Transverse colon (tissue), 3 donors: ENCODE measurements at regions not wholly inside any gene's neighbourhood (a gene's known extent, or its start where the extent isn't known, plus 50 kb on each side); places are given as distances from the start of the nearest gene placed in this dataset.

ENCODE experiments used
- CTCF ChIP-seq, 5 experiments: fragments of 200-600 bp in 3 of 5; fragments of 450-650 bp in 2 of 5; sonication (generic) in 3 of 5; IDR thresholded peaks; 1 replicate in 2 of 5; 2 replicates in 3 of 5; pipeline ENCODE4 v1.5.1; 2016 to 2017; ENCODE audit warnings: antibody characterized with exemption in 5 of 5, inconsistent platforms in 3 of 5, mild to moderate bottlenecking in 2 of 5, moderate library complexity in 1 of 5
- EP300 ChIP-seq: sonication (generic); formaldehyde crosslinking; IDR thresholded peaks from one replicate; pipeline ENCODE4 v1.6.1; 2017; ENCODE audit warnings: antibody characterized with exemption, low read depth
- POLR2A ChIP-seq: fragments of 450-650 bp; IDR thresholded peaks from one replicate; pipeline ENCODE4 v1.6.1; 2016; ENCODE audit warnings: antibody characterized with exemption, mild to moderate bottlenecking, moderate library complexity

GRCh38 chr2:126776255-126776654 is 120.3 kb downstream of the GYPC start:
- TF ChIP-seq CTCF (IDR thresholded peaks at IDR 0.05) (no peak), POLR2A (no peak), EP300 (no peak)
